B cell (primary cell): ENCODE measurements at regions not wholly inside any gene's neighbourhood (a gene's known extent, or its start where the extent isn't known, plus 50 kb on each side); places are given as distances from the start of the nearest gene placed in this dataset.

ENCODE experiments used
- ATAC-seq: fragments of 200-7000 bp; cut with Tn5 transposase; one replicate; pipeline ENCODE4 v1.10.0; 2021; ENCODE audit warnings: low read depth, mild to moderate bottlenecking, moderate number of reproducible peaks, moderate library complexity
- CTCF ChIA-PET: fragments of 350-600 bp; sonication (Branson Sonifier 250); formaldehyde crosslinking; loops from one replicate; lab custom pipeline; 2021; ENCODE audit warnings: antibody characterized with exemption, inconsistent platforms; lab: Charles Lee
- POLR2A ChIA-PET: fragments of 350-600 bp; sonication (Branson Sonifier 250); formaldehyde crosslinking; loops from one replicate; lab custom pipeline; 2021; ENCODE audit warnings: antibody characterized with exemption; lab: Charles Lee
- DNase-seq: peaks from one replicate; pipeline ENCODE4 v3.0.0; 2013
- H2AFZ ChIP-seq: 2 replicates; pipeline ENCODE4 v1.6.1; 2012; ENCODE audit warnings: mild to moderate bottlenecking, low read depth, low read length; ENCODE audit not compliant: insufficient read depth, poor library complexity, severe bottlenecking
- H3K27ac ChIP-seq, 2 donors: 1 replicate in 1 of 2; 2 replicates in 1 of 2; pipeline ENCODE4 v1.5.1; 2012 to 2013; ENCODE audit warnings: low read length in 2 of 2, mild to moderate bottlenecking in 2 of 2, moderate library complexity in 1 of 2
- H3K27me3 ChIP-seq, 4 experiments: fragments of 200-600 bp in 1 of 4; sonication (generic) in 1 of 4; replicated peaks in 1 of 4; 1 replicate in 2 of 4; 2 replicates in 2 of 4; pipeline versions ENCODE4 v1.6.1 to v1.7.0; 2013 to 2016; ENCODE audit warnings: low read length in 3 of 4, mild to moderate bottlenecking in 2 of 4, mixed read lengths in 1 of 4, moderate library complexity in 1 of 4; ENCODE audit not compliant: insufficient read depth in 4 of 4, control insufficient read depth in 3 of 4; ENCODE audit errors: control extremely low read depth in 1 of 4
- H3K36me3 ChIP-seq, 2 experiments: replicated peaks in 1 of 2; 1 replicate in 1 of 2; 2 replicates in 1 of 2; pipeline versions ENCODE4 v1.6.1 to v1.7.1; 2013; ENCODE audit warnings: low read length in 1 of 2; ENCODE audit not compliant: insufficient read depth in 2 of 2, control insufficient read depth in 1 of 2; ENCODE audit errors: control extremely low read depth in 1 of 2, extremely low read depth in 1 of 2
- H3K4me1 ChIP-seq, 2 donors: fragments of 200-600 bp in 1 of 2; sonication (generic) in 1 of 2; 1 replicate in 1 of 2; 2 replicates in 1 of 2; pipeline versions ENCODE4 v1.5.1 to v1.6.1; 2013 to 2017; ENCODE audit warnings: low read length in 2 of 2; ENCODE audit not compliant: control insufficient read depth in 2 of 2, insufficient read depth in 2 of 2
- H3K4me2 ChIP-seq: replicated peaks from 2 replicates; pipeline ENCODE3; 2012; ENCODE audit warnings: mild to moderate bottlenecking, low read depth, low read length; ENCODE audit not compliant: poor library complexity, severe bottlenecking
- H3K4me3 ChIP-seq, 5 experiments: fragments of 200-600 bp in 1 of 5; sonication (generic) in 1 of 5; 1 replicate in 3 of 5; 2 replicates in 2 of 5; pipeline versions ENCODE4 v1.5.1 to v1.7.0; 2011 to 2016; ENCODE audit warnings: low read length in 4 of 5, mild to moderate bottlenecking in 4 of 5, low read depth in 2 of 5, control low read depth in 1 of 5, moderate library complexity in 1 of 5; ENCODE audit not compliant: insufficient read depth in 1 of 5; ENCODE audit errors: control extremely low read depth in 1 of 5, extremely low read depth in 1 of 5
- H3K79me2 ChIP-seq: fragments of 200-600 bp; sonication (generic); one replicate; pipeline ENCODE4 v1.6.0; 2016; ENCODE audit warnings: low read length; ENCODE audit not compliant: control insufficient read depth, insufficient read depth
- H3K9ac ChIP-seq: fragments of 200-600 bp; sonication (generic); 2 replicates; pipeline ENCODE4 v1.6.1; 2017; ENCODE audit warnings: mild to moderate bottlenecking, low read length, moderate library complexity
- H3K9me3 ChIP-seq, 3 donors: one replicate each; pipeline versions ENCODE4 v1.6.1 to v1.7.1; 2013; ENCODE audit warnings: low read length in 2 of 3; ENCODE audit not compliant: control insufficient read depth in 2 of 3, insufficient read depth in 1 of 3; ENCODE audit errors: control extremely low read depth in 1 of 3
- H4K20me1 ChIP-seq: 2 replicates; pipeline ENCODE4 v1.6.0; 2012; ENCODE audit warnings: mild to moderate bottlenecking, low read length; ENCODE audit not compliant: insufficient read depth, control insufficient read depth, poor library complexity, severe bottlenecking
- H3K27ac Mint-ChIP-seq: one replicate; pipeline ENCODE4 v1.8.0; 2021; ENCODE audit warnings: mixed read lengths
- H3K27me3 Mint-ChIP-seq: one replicate; pipeline ENCODE4 v1.8.0; 2021; ENCODE audit warnings: mixed read lengths
- H3K4me1 Mint-ChIP-seq: one replicate; pipeline ENCODE4 v1.8.0; 2021; ENCODE audit warnings: mixed read lengths
- H3K4me3 Mint-ChIP-seq: one replicate; pipeline ENCODE4 v1.8.0; 2021; ENCODE audit warnings: mixed read lengths
- H3K9me3 Mint-ChIP-seq: one replicate; pipeline ENCODE4 v1.8.0; 2022; ENCODE audit warnings: mixed read lengths; ENCODE audit not compliant: insufficient read depth
- EZH2 ChIP-seq: IDR thresholded peaks from 2 replicates; pipeline ENCODE4 v1.6.1; 2012; ENCODE audit warnings: borderline replicate concordance, low read depth, mild to moderate bottlenecking, moderate library complexity, low read length; ENCODE audit not compliant: insufficient read depth, poor library complexity, severe bottlenecking
- WGBS: methylation state at CpG from one replicate; pipeline ENCODE4 v1.1.5; 2013; ENCODE audit warnings: missing lambda C conversion rate; ENCODE audit not compliant: insufficient coverage; 5-methylcytosine and 5-hydroxymethylcytosine counted together
- intact Hi-C: fragments of 100-400 bp; cut with micrococcal nuclease; formaldehyde crosslinking; loops from one replicate; pipeline ENCODE4 v1.10.0; 2022
- TF ChIP-seq, protein P1 (sequence below): fragments of 200-600 bp; IDR thresholded peaks from one replicate; pipeline ENCODE4 v1.8.0; 2022; ENCODE audit warnings: antibody characterized with exemption, mild to moderate bottlenecking

- Histone ChIP-seq H3K79me2 (no peaks in the 10 kb centered on the region), H3K27me3 (no peaks in the 10 kb centered on the region), H3K9ac (no peak overlapping the region), H3K4me1 (no peaks in the 10 kb centered on the region), H3K9me3 (no peaks in the 10 kb centered on the region), H3K36me3 (no peaks in the 10 kb centered on the region), H3K27ac (no peak overlapping the region), H3K4me2 (no peak overlapping the region), H2AFZ (no peak overlapping the region), H3K4me3 (no peak overlapping the region), H4K20me1 (no peaks in the 10 kb centered on the region)
- Mint-ChIP-seq H3K27ac (no peak overlapping the region), H3K4me3 (no peak overlapping the region), H3K4me1 (no peaks in the 10 kb centered on the region), H3K27me3 (no peaks in the 10 kb centered on the region), H3K9me3 (no peaks in the 10 kb centered on the region)
- DNase-seq (no peak), ATAC-seq (no peak)
- intact Hi-C loops = no loop called here
- ChIA-PET CTCF (no interaction called here), POLR2A (no interaction called here)
- TF ChIP-seq EZH2 = no peak
- TF ChIP-seq, protein P1, sequence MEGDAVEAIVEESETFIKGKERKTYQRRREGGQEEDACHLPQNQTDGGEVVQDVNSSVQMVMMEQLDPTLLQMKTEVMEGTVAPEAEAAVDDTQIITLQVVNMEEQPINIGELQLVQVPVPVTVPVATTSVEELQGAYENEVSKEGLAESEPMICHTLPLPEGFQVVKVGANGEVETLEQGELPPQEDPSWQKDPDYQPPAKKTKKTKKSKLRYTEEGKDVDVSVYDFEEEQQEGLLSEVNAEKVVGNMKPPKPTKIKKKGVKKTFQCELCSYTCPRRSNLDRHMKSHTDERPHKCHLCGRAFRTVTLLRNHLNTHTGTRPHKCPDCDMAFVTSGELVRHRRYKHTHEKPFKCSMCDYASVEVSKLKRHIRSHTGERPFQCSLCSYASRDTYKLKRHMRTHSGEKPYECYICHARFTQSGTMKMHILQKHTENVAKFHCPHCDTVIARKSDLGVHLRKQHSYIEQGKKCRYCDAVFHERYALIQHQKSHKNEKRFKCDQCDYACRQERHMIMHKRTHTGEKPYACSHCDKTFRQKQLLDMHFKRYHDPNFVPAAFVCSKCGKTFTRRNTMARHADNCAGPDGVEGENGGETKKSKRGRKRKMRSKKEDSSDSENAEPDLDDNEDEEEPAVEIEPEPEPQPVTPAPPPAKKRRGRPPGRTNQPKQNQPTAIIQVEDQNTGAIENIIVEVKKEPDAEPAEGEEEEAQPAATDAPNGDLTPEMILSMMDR = no peak
Measured at GRCh38 chr9:28050046-28050445, 476.8 kb upstream of the C9orf72 start.

GRCh38 chr9:28050941-28051340, 477.7 kb upstream of the C9orf72 start:
- H3K4me1 Mint-ChIP-seq = no peaks in the 10 kb centered on the region
- H3K4me1 ChIP-seq = no peaks in the 10 kb centered on the region
- no peak overlapping the region for H3K27ac Mint-ChIP-seq
- no peaks in the 10 kb centered on the region for H3K36me3 ChIP-seq
- no peaks in the 10 kb centered on the region for H3K27me3 ChIP-seq
- no peaks in the 10 kb centered on the region for H4K20me1 ChIP-seq
- H3K4me3 ChIP-seq = no peak overlapping the region
- ATAC-seq (no peak), DNase-seq (no peak)
- no peak overlapping the region for H2AFZ ChIP-seq
- no peak overlapping the region for H3K4me2 ChIP-seq
- H3K4me3 Mint-ChIP-seq = no peak overlapping the region
- H3K27ac ChIP-seq = no peak overlapping the region
- H3K9me3 ChIP-seq = no peaks in the 10 kb centered on the region
- intact Hi-C loops = no loop called here
- TF ChIP-seq, protein P1 = no peak
- no peak for TF ChIP-seq EZH2
- POLR2A ChIA-PET = no interaction called here
- H3K9ac ChIP-seq = no peak overlapping the region
- CTCF ChIA-PET = no interaction called here
- no peaks in the 10 kb centered on the region for H3K79me2 ChIP-seq
- no peaks in the 10 kb centered on the region for H3K9me3 Mint-ChIP-seq
- no peaks in the 10 kb centered on the region for H3K27me3 Mint-ChIP-seq
- WGBS = 100% methylated on average over 1 of the region's 2 CpGs
